GM23338 (cell line): ENCODE measurements at regions not wholly inside any gene's neighbourhood (a gene's known extent, or its start where the extent isn't known, plus 50 kb on each side); places are given as distances from the start of the nearest gene placed in this dataset.
"Not testable (repeated sequence)": the region's sequence is repeated elsewhere in the genome, so short reads cannot be mapped to it uniquely, and the experiment has no call there.

ENCODE experiments used
- ATAC-seq: fragments of 200-7000 bp; cut with Tn5 transposase; 3 replicates; pipeline ENCODE4 v1.9.1; 2020
- DNase-seq: peaks from one replicate; pipeline ENCODE4 v3.0.0-alpha.2; 2015; ENCODE audit warnings: low spot score
- H2AFZ ChIP-seq: fragments of 200-600 bp; sonication (generic); 2 replicates; pipeline ENCODE4 v1.8.0; 2016; ENCODE audit warnings: antibody characterized with exemption, mild to moderate bottlenecking, moderate library complexity
- H3F3A ChIP-seq: fragments of 200-600 bp; sonication (generic); replicated peaks from 2 replicates; pipeline ENCODE4 v1.8.0; 2017; ENCODE audit warnings: antibody characterized with exemption, mixed run types, low read depth
- H3K27ac ChIP-seq: fragments of 200-600 bp; sonication (generic); 2 replicates; pipeline ENCODE4 v1.6.1; 2016; ENCODE audit warnings: low read depth
- H3K27me3 ChIP-seq: fragments of 200-600 bp; sonication (generic); 2 replicates; pipeline ENCODE4 v1.8.0; 2016; ENCODE audit warnings: mild to moderate bottlenecking, mixed run types, moderate library complexity; ENCODE audit not compliant: insufficient read depth
- H3K36me3 ChIP-seq: fragments of 200-600 bp; sonication (generic); 2 replicates; pipeline ENCODE4 v1.8.0; 2016; ENCODE audit warnings: mild to moderate bottlenecking; ENCODE audit not compliant: insufficient read depth
- H3K4me1 ChIP-seq: fragments of 200-600 bp; sonication (generic); 2 replicates; pipeline ENCODE4 v1.8.0; 2016; ENCODE audit warnings: mild to moderate bottlenecking, moderate library complexity; ENCODE audit not compliant: insufficient read depth
- H3K4me2 ChIP-seq: fragments of 200-600 bp; sonication (generic); 2 replicates; pipeline ENCODE4 v1.7.1; 2017; ENCODE audit warnings: mixed run types
- H3K4me3 ChIP-seq: fragments of 200-600 bp; sonication (generic); 2 replicates; pipeline ENCODE4 v1.6.1; 2016; ENCODE audit warnings: mixed run types
- H3K79me2 ChIP-seq: fragments of 200-600 bp; sonication (generic); replicated peaks from 2 replicates; pipeline ENCODE4 v1.8.0; 2017; ENCODE audit warnings: mild to moderate bottlenecking; ENCODE audit not compliant: insufficient read depth
- H3K9me2 ChIP-seq: fragments of 200-600 bp; sonication (generic); 2 replicates; pipeline ENCODE4 v1.8.0; 2017; ENCODE audit not compliant: insufficient read depth
- H4K20me1 ChIP-seq: fragments of 200-600 bp; sonication (generic); replicated peaks from 2 replicates; pipeline ENCODE4 v1.8.0; 2017; ENCODE audit warnings: mild to moderate bottlenecking; ENCODE audit not compliant: insufficient read depth
- H3K27ac Mint-ChIP-seq: 2 replicates; pipeline ENCODE4 v1.8.0; 2020; ENCODE audit warnings: inconsistent platforms, mild to moderate bottlenecking, moderate library complexity, mixed read lengths
- H3K27me3 Mint-ChIP-seq: 3 replicates; pipeline ENCODE4 v1.8.0; 2022; ENCODE audit warnings: low read depth, mild to moderate bottlenecking, moderate library complexity, mixed read lengths, inconsistent platforms; ENCODE audit not compliant: insufficient read depth, poor library complexity
- H3K36me3 Mint-ChIP-seq: 3 replicates; pipeline ENCODE4 v1.8.0; 2021; ENCODE audit warnings: low read depth, mild to moderate bottlenecking, inconsistent platforms, moderate library complexity, mixed read lengths
- H3K4me1 Mint-ChIP-seq: 3 replicates; pipeline ENCODE4 v1.8.0; 2020; ENCODE audit warnings: mild to moderate bottlenecking, inconsistent platforms, mixed read lengths
- H3K4me3 Mint-ChIP-seq: 3 replicates; pipeline ENCODE4 v1.8.0; 2021; ENCODE audit warnings: moderate library complexity, mild to moderate bottlenecking, inconsistent platforms, mixed read lengths
- H3K9me3 Mint-ChIP-seq: 3 replicates; pipeline ENCODE4 v1.8.0; 2020; ENCODE audit warnings: moderate library complexity, mild to moderate bottlenecking, inconsistent platforms, mixed read lengths
- ETS1 ChIP-seq: IDR thresholded peaks from 2 replicates; pipeline ENCODE4 v1.6.1; 2016; ENCODE audit warnings: antibody characterized with exemption
- EZH2 ChIP-seq: fragments of 200-600 bp; sonication (generic); IDR thresholded peaks from one replicate; pipeline ENCODE4 v1.8.0; 2017; ENCODE audit warnings: antibody characterized with exemption, mild to moderate bottlenecking, low read depth; ENCODE audit not compliant: unreplicated experiment
- NANOG ChIP-seq: IDR thresholded peaks from 2 replicates; pipeline ENCODE4 v1.6.1; 2016; ENCODE audit warnings: antibody characterized with exemption, borderline replicate concordance
- REST ChIP-seq: IDR thresholded peaks from one replicate; pipeline ENCODE4 v1.6.1; 2018; ENCODE audit warnings: antibody characterized with exemption; ENCODE audit not compliant: unreplicated experiment
- STAT1 ChIP-seq: IDR thresholded peaks from one replicate; pipeline ENCODE4 v1.6.1; 2016; ENCODE audit warnings: antibody characterized with exemption; ENCODE audit not compliant: unreplicated experiment
- ZNF114 ChIP-seq: fragments of 250-450 bp; sonication (Bioruptor Pico); IDR thresholded peaks from 2 replicates; pipeline ENCODE4 v1.5.0; 2020; ENCODE audit warnings: mild to moderate bottlenecking, moderate library complexity
- ZNF331 ChIP-seq: fragments of 250-450 bp; sonication (Bioruptor Pico); IDR thresholded peaks from 2 replicates; pipeline ENCODE4 v1.5.0; 2020; ENCODE audit warnings: low read depth, mild to moderate bottlenecking, moderate library complexity
- TF ChIP-seq, protein P1 (sequence below), 2 experiments: fragments of 200-600 bp in 1 of 2; sonication (generic) in 1 of 2; conservative IDR thresholded peaks; 2 replicates each; pipeline versions ENCODE4 v1.5.1 to v1.6.1; 2016 to 2017; ENCODE audit warnings: antibody characterized with exemption in 2 of 2, low read depth in 2 of 2, mild to moderate bottlenecking in 2 of 2, moderate library complexity in 1 of 2

DNA sequence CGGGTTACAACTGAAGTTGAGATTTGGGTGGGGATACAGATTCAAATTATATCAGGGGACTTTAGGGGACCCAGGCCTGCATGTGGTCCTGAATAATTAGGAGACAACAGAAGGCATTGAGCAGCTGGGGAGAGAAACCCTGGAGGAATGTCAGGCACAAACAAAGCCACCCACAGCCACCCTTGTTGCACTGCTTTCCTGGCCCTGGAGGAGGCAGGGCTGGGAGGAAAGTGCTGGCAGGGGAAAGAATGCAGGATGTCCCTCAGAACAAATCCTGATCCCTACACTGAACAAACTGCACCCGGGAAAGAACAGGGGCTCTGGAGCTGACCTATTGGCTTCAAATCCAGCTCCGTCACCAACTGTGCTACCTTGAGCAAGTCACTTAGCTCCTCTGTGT, 214.1 kb upstream of the ATP6AP2 start:
- no peaks in the 10 kb centered on the region for H3K79me2 ChIP-seq
- H3K36me3 ChIP-seq = no peaks in the 10 kb centered on the region
- TF ChIP-seq, protein P1, sequence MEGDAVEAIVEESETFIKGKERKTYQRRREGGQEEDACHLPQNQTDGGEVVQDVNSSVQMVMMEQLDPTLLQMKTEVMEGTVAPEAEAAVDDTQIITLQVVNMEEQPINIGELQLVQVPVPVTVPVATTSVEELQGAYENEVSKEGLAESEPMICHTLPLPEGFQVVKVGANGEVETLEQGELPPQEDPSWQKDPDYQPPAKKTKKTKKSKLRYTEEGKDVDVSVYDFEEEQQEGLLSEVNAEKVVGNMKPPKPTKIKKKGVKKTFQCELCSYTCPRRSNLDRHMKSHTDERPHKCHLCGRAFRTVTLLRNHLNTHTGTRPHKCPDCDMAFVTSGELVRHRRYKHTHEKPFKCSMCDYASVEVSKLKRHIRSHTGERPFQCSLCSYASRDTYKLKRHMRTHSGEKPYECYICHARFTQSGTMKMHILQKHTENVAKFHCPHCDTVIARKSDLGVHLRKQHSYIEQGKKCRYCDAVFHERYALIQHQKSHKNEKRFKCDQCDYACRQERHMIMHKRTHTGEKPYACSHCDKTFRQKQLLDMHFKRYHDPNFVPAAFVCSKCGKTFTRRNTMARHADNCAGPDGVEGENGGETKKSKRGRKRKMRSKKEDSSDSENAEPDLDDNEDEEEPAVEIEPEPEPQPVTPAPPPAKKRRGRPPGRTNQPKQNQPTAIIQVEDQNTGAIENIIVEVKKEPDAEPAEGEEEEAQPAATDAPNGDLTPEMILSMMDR (conservative IDR thresholded peaks at IDR 0.05; ENCODE audit: low read depth in 2 of 2) = peak in 1 of 2 experiments; percentile 9; a peak in 2 of 4 replicates
- no peak for TF ChIP-seq EZH2
- H3K9me2 ChIP-seq = no peaks in the 10 kb centered on the region
- no peak overlapping the region for H3K4me2 ChIP-seq
- H3K4me3 ChIP-seq = no peak overlapping the region
- H4K20me1 ChIP-seq = no peaks in the 10 kb centered on the region
- ATAC-seq (peak; percentile 90), DNase-seq (peak; percentile 50)
- Mint-ChIP-seq H3K27me3 (peaks cover 9% of the 10 kb centered on the region), H3K4me3 (no peak overlapping the region), H3K4me1 (peaks cover 2% of the 10 kb centered on the region; the same call in 1 of the 3 replicates), H3K9me3 (peaks cover 11% of the 10 kb centered on the region; the same call in 2 of the 3 replicates), H3K27ac (no peak overlapping the region), H3K36me3 (no peaks in the 10 kb centered on the region)
- no peak overlapping the region for H2AFZ ChIP-seq
- H3K27me3 ChIP-seq = no peaks in the 10 kb centered on the region
- H3K4me1 ChIP-seq = no peaks in the 10 kb centered on the region
- H3K27ac ChIP-seq = no peak overlapping the region
- no peaks in the 10 kb centered on the region for H3F3A ChIP-seq

- not testable (repeated sequence) for H3K27me3 ChIP-seq, H3K27ac Mint-ChIP-seq, H3K4me3 Mint-ChIP-seq, H3F3A ChIP-seq, H3K27me3 Mint-ChIP-seq, H3K4me1 Mint-ChIP-seq, DNase-seq, H3K9me2 ChIP-seq, H3K27ac ChIP-seq, H3K36me3 ChIP-seq, H2AFZ ChIP-seq, H3K79me2 ChIP-seq, H3K36me3 Mint-ChIP-seq, H3K4me2 ChIP-seq, H4K20me1 ChIP-seq, H3K4me3 ChIP-seq, H3K4me1 ChIP-seq, ATAC-seq
- H3K9me3 Mint-ChIP-seq = peaks cover 11% of the 10 kb centered on the region; the same call in 2 of the 3 replicates
These were observed 218.5 kb upstream of the ATP6AP2 start for GRCh38 chrX:40362291-40362690.

- Histone ChIP-seq H4K20me1 (no peaks in the 10 kb centered on the region), H3K27ac (no peak overlapping the region), H3K79me2 (no peaks in the 10 kb centered on the region), H3K4me1 (no peaks in the 10 kb centered on the region), H3K27me3 (no peaks in the 10 kb centered on the region), H3K4me2 (no peak overlapping the region), H3F3A (no peaks in the 10 kb centered on the region), H3K4me3 (no peak overlapping the region), H3K36me3 (no peaks in the 10 kb centered on the region), H3K9me2 (no peaks in the 10 kb centered on the region), H2AFZ (no peak overlapping the region)
- Mint-ChIP-seq H3K4me1 (peaks cover 3% of the 10 kb centered on the region; the same call in 1 of the 3 replicates), H3K27ac (no peak overlapping the region), H3K27me3 (peaks cover 10% of the 10 kb centered on the region), H3K4me3 (no peak overlapping the region), H3K9me3 (peaks cover 8% of the 10 kb centered on the region; the same call in 2 of the 3 replicates), H3K36me3 (no peaks in the 10 kb centered on the region)
- no peak for ATAC-seq
- TF ChIP-seq NANOG (no peak), ETS1 (no peak), ZNF331 (CRISPR knock-in tag) (no peak), ZNF114 (CRISPR knock-in tag) (no peak), REST (no peak), STAT1 (no peak)
- TF ChIP-seq, protein P1 (conservative IDR thresholded peaks at IDR 0.05; ENCODE audit: low read depth in 2 of 2) = no peak
- DNase-seq = no peak
These were observed 220.2 kb upstream of the ATP6AP2 start for GRCh38 chrX:40360557-40360956.
